K562 (cell line): ENCODE measurements at regions not wholly inside any gene's neighbourhood (a gene's known extent, or its start where the extent isn't known, plus 50 kb on each side); places are given as distances from the start of the nearest gene placed in this dataset.

Source experiments
- ATAC-seq: fragments of 200-7000 bp; cut with Tn5 transposase; 3 replicates; pipeline ENCODE4 v1.9.1; 2020; ENCODE audit warnings: moderate library complexity
- BruUV-seq: library from RNA; stranded (reverse); fragments of 400-500 nt; replicated peaks from 2 replicates; lab custom pipeline; 2021; lab: Mats Ljungman, UMichigan
- CTCF ChIA-PET: fragments of 300-600 bp; formaldehyde crosslinking; extraction: SDS; loops from one replicate; lab custom pipeline; 2021; ENCODE audit warnings: low intra/inter-chr PET ratio; lab: Yijun Ruan, JAX
- POLR2A ChIA-PET: fragments of 300-600, 350-650 bp; sonication (Branson Sonifier 250); formaldehyde crosslinking; extraction: SDS; loops from one replicate; lab custom pipeline; 2021; ENCODE audit warnings: antibody characterized with exemption, inconsistent platforms; lab: Yijun Ruan, JAX
- DNase-seq, 4 experiments: peaks; one replicate each; pipeline versions ENCODE4 v3.0.0 to v3.0.0-alpha.2; 2011 to 2018; ENCODE audit warnings: low spot score in 3 of 4, mixed read lengths in 3 of 4; ENCODE audit errors: extremely low read depth in 1 of 4
- FAIRE-seq: peaks from 2 replicates; lab custom pipeline; 2011; peaks lifted over from hg19 to GRCh38; lab: Jason Lieb, UNC
- H2AFZ ChIP-seq: 2 replicates; pipeline ENCODE4 v1.6.0; 2011; ENCODE audit warnings: low read depth, low read length, control low read depth, inconsistent platforms
- H3K27ac ChIP-seq: fragments of 200-600 bp; 3 replicates; pipeline ENCODE4 v1.8.0; 2011; ENCODE audit warnings: low read depth, mild to moderate bottlenecking, control low read depth, inconsistent platforms, low read length, moderate library complexity, mixed read lengths; ENCODE audit errors: extremely low read depth
- H3K27me3 ChIP-seq, 2 experiments: fragments of 300-600 bp in 1 of 2; 2 replicates in 1 of 2; 3 replicates in 1 of 2; pipeline versions ENCODE4 v1.6.0 to v1.8.0; 2011; ENCODE audit warnings: inconsistent platforms in 2 of 2, low read length in 2 of 2, mild to moderate bottlenecking in 1 of 2, mixed read lengths in 1 of 2, moderate library complexity in 1 of 2; ENCODE audit not compliant: control insufficient read depth in 2 of 2, insufficient read depth in 2 of 2
- H3K36me3 ChIP-seq: fragments of 300-600 bp; 3 replicates; pipeline ENCODE4 v1.8.0; 2011; ENCODE audit warnings: mild to moderate bottlenecking, low read length, inconsistent platforms; ENCODE audit not compliant: control insufficient read depth, insufficient read depth
- H3K4me1 ChIP-seq, 2 experiments: fragments of 200-600 bp in 1 of 2; replicated peaks in 1 of 2; 2 replicates in 1 of 2; 3 replicates in 1 of 2; pipeline versions ENCODE4 v1.5.1 to v1.8.0; 2011; ENCODE audit warnings: inconsistent platforms in 2 of 2, low read length in 2 of 2, mild to moderate bottlenecking in 1 of 2, mixed read lengths in 1 of 2, moderate library complexity in 1 of 2; ENCODE audit not compliant: control insufficient read depth in 2 of 2, insufficient read depth in 2 of 2
- H3K4me2 ChIP-seq: 2 replicates; pipeline ENCODE4 v1.6.1; 2011; ENCODE audit warnings: low read length, control low read depth, inconsistent platforms, mixed read lengths; ENCODE audit not compliant: insufficient read depth
- H3K4me3 ChIP-seq: fragments of 200-600 bp; sonication (generic), shearing (Covaris generic); 2 replicates; pipeline ENCODE4 v1.5.1; 2016; ENCODE audit warnings: control low read depth, inconsistent platforms
- H3K79me2 ChIP-seq: fragments of 200-600 bp; 3 replicates; pipeline ENCODE4 v1.8.0; 2011; ENCODE audit warnings: low read length, inconsistent platforms; ENCODE audit not compliant: control insufficient read depth, insufficient read depth
- H3K9ac ChIP-seq, 2 experiments: 2 replicates each; pipeline versions ENCODE4 v1.6.0 to v1.6.1; 2011; ENCODE audit warnings: low read depth in 2 of 2, low read length in 2 of 2, control low read depth in 1 of 2, inconsistent platforms in 1 of 2, mild to moderate bottlenecking in 1 of 2, mixed read lengths in 1 of 2; ENCODE audit not compliant: insufficient read depth in 1 of 2
- H3K9me1 ChIP-seq: one replicate; pipeline ENCODE4 v1.6.0; 2011; ENCODE audit warnings: inconsistent platforms, mild to moderate bottlenecking, low read length, moderate library complexity; ENCODE audit not compliant: control insufficient read depth, insufficient read depth
- H3K9me3 ChIP-seq: replicated peaks from 2 replicates; pipeline ENCODE4 v1.5.1; 2011; ENCODE audit warnings: low read depth, low read length, inconsistent platforms; ENCODE audit not compliant: control insufficient read depth, insufficient read depth
- H4K20me1 ChIP-seq: replicated peaks from 2 replicates; pipeline ENCODE4 v1.6.1; 2011; ENCODE audit warnings: low read length, inconsistent platforms, mixed read lengths; ENCODE audit not compliant: control insufficient read depth, insufficient read depth
- CBFA2T3 ChIP-seq: fragments of 450-650 bp; IDR thresholded peaks from 2 replicates; pipeline ENCODE4 v1.6.1; 2017
- CBX5 ChIP-seq: IDR thresholded peaks from 2 replicates; pipeline ENCODE4 v1.6.1; 2014; ENCODE audit warnings: low read depth, borderline replicate concordance
- NR1H2 ChIP-seq: sonication (generic); formaldehyde crosslinking; IDR thresholded peaks from 2 replicates; pipeline ENCODE4 v1.4.0; 2020; ENCODE audit warnings: mild to moderate bottlenecking, missing genetic modification reagents
- NR2F6 ChIP-seq: fragments of 450-650 bp; formaldehyde crosslinking; IDR thresholded peaks from 2 replicates; pipeline ENCODE4 v1.4.0; 2020; ENCODE audit warnings: mild to moderate bottlenecking
- POLR2G ChIP-seq: fragments of 200-400 bp; formaldehyde crosslinking; IDR thresholded peaks from 2 replicates; pipeline ENCODE4 v1.6.1; 2017; ENCODE audit warnings: low read depth, mild to moderate bottlenecking, antibody characterized with exemption, low read length, moderate library complexity
- WGBS: fragments of 100-300 bp; shearing (Covaris generic); methylation state at CpG from one replicate; pipeline ENCODE4 v1.1.6; 2016; ENCODE audit warnings: low coverage, mixed read lengths; ENCODE audit not compliant: insufficient coverage; ENCODE audit errors: missing lambda C conversion rate; 5-methylcytosine and 5-hydroxymethylcytosine counted together
- in situ Hi-C: fragments of 300-500 bp; cut with MboI; formaldehyde crosslinking; loops from 4 replicates; pipeline ENCODE4 v1.15.0; 2018; ENCODE audit warnings: inconsistent platforms, mixed read lengths
- intact Hi-C: fragments of 100-400 bp; cut with micrococcal nuclease; formaldehyde crosslinking; loops from 2 replicates; pipeline ENCODE4 v1.14.2; 2022
- TF ChIP-seq, protein P1 (sequence below): sonication (generic); formaldehyde crosslinking; IDR thresholded peaks from 2 replicates; pipeline ENCODE4 v1.8.0; 2022; ENCODE audit warnings: mild to moderate bottlenecking, missing genetic modification reagents, borderline replicate concordance
- TF ChIP-seq, protein P2 (sequence below): fragments of 450-650 bp; formaldehyde crosslinking; IDR thresholded peaks from 2 replicates; pipeline ENCODE4 v1.4.0; 2022; ENCODE audit warnings: missing genetic modification characterization

DNA sequence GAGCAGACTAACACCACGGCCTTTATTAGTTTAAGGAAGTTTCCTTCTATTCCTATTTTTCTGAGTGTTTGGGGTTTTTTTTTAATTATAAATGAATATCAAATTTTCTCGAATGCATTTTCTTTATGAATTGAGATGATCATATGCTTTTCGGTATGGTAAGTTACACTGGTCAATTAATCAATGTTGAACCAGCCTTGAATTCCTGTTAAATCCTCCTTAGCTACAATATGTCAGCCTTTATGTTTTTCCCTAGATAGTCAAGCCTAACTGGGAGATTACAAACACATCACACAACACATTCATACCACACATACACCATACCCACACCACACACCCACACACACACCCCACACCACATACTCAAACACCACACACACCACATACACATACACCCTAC lies 247.6 kb downstream of the BRD1 start (continued):
- TF ChIP-seq, protein P1, sequence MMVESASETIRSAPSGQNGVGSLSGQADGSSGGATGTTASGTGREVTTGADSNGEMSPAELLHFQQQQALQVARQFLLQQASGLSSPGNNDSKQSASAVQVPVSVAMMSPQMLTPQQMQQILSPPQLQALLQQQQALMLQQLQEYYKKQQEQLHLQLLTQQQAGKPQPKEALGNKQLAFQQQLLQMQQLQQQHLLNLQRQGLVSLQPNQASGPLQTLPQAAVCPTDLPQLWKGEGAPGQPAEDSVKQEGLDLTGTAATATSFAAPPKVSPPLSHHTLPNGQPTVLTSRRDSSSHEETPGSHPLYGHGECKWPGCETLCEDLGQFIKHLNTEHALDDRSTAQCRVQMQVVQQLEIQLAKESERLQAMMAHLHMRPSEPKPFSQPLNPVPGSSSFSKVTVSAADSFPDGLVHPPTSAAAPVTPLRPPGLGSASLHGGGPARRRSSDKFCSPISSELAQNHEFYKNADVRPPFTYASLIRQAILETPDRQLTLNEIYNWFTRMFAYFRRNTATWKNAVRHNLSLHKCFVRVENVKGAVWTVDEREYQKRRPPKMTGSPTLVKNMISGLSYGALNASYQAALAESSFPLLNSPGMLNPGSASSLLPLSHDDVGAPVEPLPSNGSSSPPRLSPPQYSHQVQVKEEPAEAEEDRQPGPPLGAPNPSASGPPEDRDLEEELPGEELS (CRISPR knock-in tag) = no peak

DNA sequence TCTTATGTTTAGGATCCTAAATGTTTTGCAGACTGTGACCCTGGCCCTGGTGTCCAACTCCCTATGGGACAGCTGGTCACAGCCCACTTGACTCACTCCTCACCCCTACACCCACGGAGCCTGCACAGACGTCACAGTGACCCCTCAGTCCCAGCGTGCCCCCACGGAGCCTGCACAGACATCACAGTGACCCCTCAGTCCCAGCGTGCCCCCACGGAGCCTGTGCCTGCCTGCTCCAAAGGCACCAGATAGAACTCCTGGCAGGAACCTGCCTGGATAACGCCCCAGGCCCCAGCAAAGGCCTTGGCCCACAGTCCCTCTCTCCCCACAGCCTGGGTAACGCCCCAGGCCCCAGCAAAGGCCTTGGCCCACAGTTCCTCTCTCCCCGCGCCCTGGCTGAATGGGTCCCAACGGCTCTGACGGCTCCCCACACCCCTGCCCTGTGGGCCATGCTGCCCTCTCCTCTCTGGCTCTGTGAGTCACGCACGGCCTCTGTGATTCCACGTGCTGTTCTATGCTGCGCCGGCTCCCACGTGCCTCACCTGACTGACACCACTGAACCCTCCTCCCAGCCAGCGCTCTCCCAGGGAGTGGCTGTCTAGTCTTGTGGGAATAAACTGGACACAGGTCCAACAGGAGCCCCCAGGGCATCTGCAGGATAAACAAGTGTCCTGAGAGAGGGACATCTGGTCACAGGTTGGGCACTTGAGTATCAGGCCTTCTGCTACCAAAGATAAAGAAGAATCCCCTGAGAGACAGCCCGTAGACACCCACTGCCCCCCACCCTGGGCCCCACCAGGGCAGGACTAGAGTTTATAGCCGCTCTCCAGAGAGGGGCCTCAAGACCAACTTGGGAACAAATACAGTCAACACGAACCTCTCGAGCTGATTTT lies 250.3 kb downstream of the BRD1 start:
- Histone ChIP-seq H3K9ac (no peak overlapping the region), H3K27me3 (no peaks in the 10 kb centered on the region), H3K4me1 (peaks cover 0 to 5% of the 10 kb centered on the region in 2 experiments; a peak in 2 of 5 replicates), H3K79me2 (peaks cover 50% of the 10 kb centered on the region), H3K9me1 (peaks cover 3% of the 10 kb centered on the region), H3K27ac (no peak overlapping the region), H2AFZ (no peak overlapping the region), H3K4me2 (no peak overlapping the region), H4K20me1 (no peaks in the 10 kb centered on the region; the same call in 1 of the 2 replicates), H3K9me3 (peaks cover 11% of the 10 kb centered on the region), H3K4me3 (no peak overlapping the region), H3K36me3 (peaks cover 4% of the 10 kb centered on the region; the same call in 2 of the 3 replicates)
- no peak for ATAC-seq
- BruUV-seq = no TSS peak
- intact Hi-C loops (no loop called here), in situ Hi-C loops (no loop called here)
- POLR2A ChIA-PET = interaction anchor here (0.5 kb wide), 1 partner anchor 12 kb away, joined by 3 read pairs; no protein-coding TSS in a partner anchor
- WGBS = 87% methylated on average over 15 of the region's 23 CpGs
- DNase-seq = no peak
- FAIRE-seq = no peak
- CTCF ChIA-PET = no interaction called here
- TF ChIP-seq POLR2G = peak; percentile 30; the same call in 1 of the 2 replicates
- no peak for TF ChIP-seq CBX5
- TF ChIP-seq, protein P2, sequence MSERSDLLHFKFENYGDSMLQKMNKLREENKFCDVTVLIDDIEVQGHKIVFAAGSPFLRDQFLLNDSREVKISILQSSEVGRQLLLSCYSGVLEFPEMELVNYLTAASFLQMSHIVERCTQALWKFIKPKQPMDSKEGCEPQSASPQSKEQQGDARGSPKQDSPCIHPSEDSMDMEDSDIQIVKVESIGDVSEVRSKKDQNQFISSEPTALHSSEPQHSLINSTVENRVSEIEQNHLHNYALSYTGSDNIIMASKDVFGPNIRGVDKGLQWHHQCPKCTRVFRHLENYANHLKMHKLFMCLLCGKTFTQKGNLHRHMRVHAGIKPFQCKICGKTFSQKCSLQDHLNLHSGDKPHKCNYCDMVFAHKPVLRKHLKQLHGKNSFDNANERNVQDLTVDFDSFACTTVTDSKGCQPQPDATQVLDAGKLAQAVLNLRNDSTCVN = no peak
- no peak for TF ChIP-seq CBFA2T3
- no peak for TF ChIP-seq NR2F6 (CRISPR knock-in tag)
- TF ChIP-seq NR1H2 (CRISPR knock-in tag) = no peak
